NCI-H446 treated with DMSO at 0.1 percent for 48 hours (cell line): ENCODE measurements at regions not wholly inside any gene's neighbourhood (a gene's known extent, or its start where the extent isn't known, plus 50 kb on each side); places are given as distances from the start of the nearest gene placed in this dataset.
"Not testable (repeated sequence)": the region's sequence is repeated elsewhere in the genome, so short reads cannot be mapped to it uniquely, and the experiment has no call there.

ENCODE experiments used
- DNase-seq: peaks from one replicate; lab custom pipeline; 2025; lab: John Stamatoyannopoulos, UW

GRCh38 chr2:145411493-145411892, 891.6 kb upstream of the ZEB2 start:
- no peak for DNase-seq

- no peak for DNase-seq
These were observed 890.2 kb upstream of the ZEB2 start for GRCh38 chr2:145410086-145410485.

GRCh38 chr2:145408980-145409379, 889.1 kb upstream of the ZEB2 start:
- no peak for DNase-seq

- no peak for DNase-seq
These were observed 884.8 kb upstream of the ZEB2 start for GRCh38 chr2:145404690-145405089.

GRCh38 chr2:145402706-145403277, 882.9 kb upstream of the ZEB2 start:
- DNase-seq: no peak

GRCh38 chr2:145399131-145399530, 879.2 kb upstream of the ZEB2 start:
- DNase-seq: no peak

- no peak for DNase-seq
These were observed 874.3 kb upstream of the ZEB2 start for GRCh38 chr2:145394181-145394580.

GRCh38 chr2:145386973-145387372, 867.1 kb upstream of the ZEB2 start:
- DNase-seq: no peak

- no peak for DNase-seq
These were observed 864.0 kb upstream of the ZEB2 start for GRCh38 chr2:145383961-145384360.

GRCh38 chr2:145380436-145381017, 860.6 kb upstream of the ZEB2 start:
- peak; percentile 81 for DNase-seq

- DNase-seq: no peak
These were observed 860.0 kb upstream of the ZEB2 start for GRCh38 chr2:145379934-145380333.

GRCh38 chr2:145374165-145374564, 854.2 kb upstream of the ZEB2 start:
- DNase-seq: no peak

- not testable (repeated sequence) for DNase-seq
These were observed 847.4 kb upstream of the ZEB2 start for GRCh38 chr2:145367334-145367733.

- DNase-seq: no peak
These were observed 846.4 kb upstream of the ZEB2 start for GRCh38 chr2:145366341-145366740.

GRCh38 chr2:145360129-145360790, 840.3 kb upstream of the ZEB2 start:
- no peak for DNase-seq

- no peak for DNase-seq
These were observed 839.6 kb upstream of the ZEB2 start for GRCh38 chr2:145359561-145359960.

GRCh38 chr2:145356056-145356455, 836.1 kb upstream of the ZEB2 start:
- DNase-seq: no peak

GRCh38 chr2:145352484-145352883, 832.6 kb upstream of the ZEB2 start:
- no peak for DNase-seq

GRCh38 chr2:145351864-145352425, 832.0 kb upstream of the ZEB2 start:
- DNase-seq: no peak

GRCh38 chr2:145350011-145350410, 830.1 kb upstream of the ZEB2 start:
- DNase-seq: no peak

GRCh38 chr2:145344076-145344724, 824.3 kb upstream of the ZEB2 start:
- no peak for DNase-seq

GRCh38 chr2:145343287-145343686, 823.4 kb upstream of the ZEB2 start:
- no peak for DNase-seq

- DNase-seq: no peak
These were observed 821.6 kb upstream of the ZEB2 start for GRCh38 chr2:145341536-145341935.
